DOHH2 (cell line): ENCODE measurements at regions not wholly inside any gene's neighbourhood (a gene's known extent, or its start where the extent isn't known, plus 50 kb on each side); places are given as distances from the start of the nearest gene placed in this dataset.

ENCODE experiments used
- H3F3A ChIP-seq: fragments of 200-600 bp; sonication (generic), shearing (Covaris generic); 2 replicates; pipeline ENCODE4 v1.6.0; 2016; ENCODE audit warnings: antibody characterized with exemption, mild to moderate bottlenecking; ENCODE audit not compliant: control insufficient read depth, insufficient read depth
- H3K27ac ChIP-seq: fragments of 200-600 bp; sonication (generic); 2 replicates; pipeline ENCODE4 v1.5.1; 2014; ENCODE audit warnings: low read depth, mild to moderate bottlenecking, low read length, moderate library complexity
- H3K27me3 ChIP-seq: fragments of 200-600 bp; sonication (generic); 2 replicates; pipeline ENCODE4 v1.6.1; 2014; ENCODE audit warnings: mild to moderate bottlenecking, low read length, mixed read lengths; ENCODE audit not compliant: control insufficient read depth
- H3K36me3 ChIP-seq: fragments of 200-600 bp; sonication (generic); 2 replicates; pipeline ENCODE4 v1.6.1; 2014; ENCODE audit warnings: mild to moderate bottlenecking, low read length, moderate library complexity, mixed read lengths; ENCODE audit not compliant: control insufficient read depth
- H3K4me1 ChIP-seq: fragments of 200-600 bp; sonication (generic); 2 replicates; pipeline ENCODE4 v1.6.1; 2014; ENCODE audit warnings: mild to moderate bottlenecking, low read length, mixed read lengths; ENCODE audit not compliant: control insufficient read depth
- H3K4me2 ChIP-seq: fragments of 200-600 bp; sonication (generic); 2 replicates; pipeline ENCODE4 v1.6.0; 2014; ENCODE audit warnings: mild to moderate bottlenecking, low read length, moderate library complexity
- H3K4me3 ChIP-seq: fragments of 200-600 bp; sonication (generic); 2 replicates; pipeline ENCODE4 v1.5.1; 2014; ENCODE audit warnings: mild to moderate bottlenecking, low read length, mixed read lengths
- H3K79me2 ChIP-seq: fragments of 200-600 bp; sonication (generic); 2 replicates; pipeline ENCODE4 v1.6.1; 2014; ENCODE audit warnings: mild to moderate bottlenecking, low read length, mixed read lengths; ENCODE audit not compliant: control insufficient read depth
- H3K9me2 ChIP-seq: fragments of 200-600 bp; sonication (generic); replicated peaks from 2 replicates; pipeline ENCODE4 v1.6.1; 2014; ENCODE audit warnings: mild to moderate bottlenecking, low read length, mixed read lengths; ENCODE audit not compliant: control insufficient read depth
- H3K9me3 ChIP-seq: fragments of 200-600 bp; sonication (generic); 2 replicates; pipeline ENCODE4 v1.6.1; 2014; ENCODE audit warnings: antibody characterized with exemption, low read length, mixed read lengths; ENCODE audit not compliant: control insufficient read depth, insufficient read depth
- H4K20me1 ChIP-seq: fragments of 200-600 bp; sonication (generic); 2 replicates; pipeline ENCODE4 v1.6.0; 2014; ENCODE audit warnings: low read depth, mild to moderate bottlenecking, antibody characterized with exemption, low read length, moderate library complexity; ENCODE audit not compliant: control insufficient read depth, insufficient read depth
- EZH2phosphoT487 ChIP-seq: fragments of 200-600 bp; sonication (generic); IDR thresholded peaks from 2 replicates; pipeline ENCODE4 v1.6.1; 2017; ENCODE audit warnings: borderline replicate concordance, mild to moderate bottlenecking, antibody characterized with exemption, low read length, moderate library complexity, mixed read lengths
- TF ChIP-seq, protein P1 (sequence below): fragments of 200-600 bp; sonication (generic); IDR thresholded peaks from one replicate; pipeline ENCODE4 v1.5.1; 2014; ENCODE audit warnings: antibody characterized with exemption, mild to moderate bottlenecking, low read depth, low read length; ENCODE audit not compliant: poor library complexity, severe bottlenecking

DNA sequence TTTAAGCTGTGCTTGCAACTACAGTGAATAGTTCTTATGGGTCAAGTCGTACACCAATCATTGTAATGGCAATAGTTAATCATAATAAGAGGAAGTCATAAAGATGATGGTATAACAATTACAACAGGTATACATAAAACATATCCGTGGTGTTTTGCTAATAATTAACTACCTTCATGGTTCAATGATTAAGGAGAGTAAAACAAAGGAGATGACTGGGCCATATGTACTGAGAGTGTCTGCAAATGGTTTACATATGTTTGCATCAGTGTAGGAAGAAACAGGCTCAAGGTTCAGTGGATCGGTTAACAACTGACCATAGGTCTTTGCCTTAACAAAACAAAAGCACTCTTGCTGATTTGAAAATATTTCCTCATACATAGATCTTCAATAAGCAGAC is 253.0 kb downstream of the COX7B2 start:
- H3K36me3 ChIP-seq = no peaks in the 10 kb centered on the region
- no peak for TF ChIP-seq EZH2phosphoT487
- TF ChIP-seq, protein P1, sequence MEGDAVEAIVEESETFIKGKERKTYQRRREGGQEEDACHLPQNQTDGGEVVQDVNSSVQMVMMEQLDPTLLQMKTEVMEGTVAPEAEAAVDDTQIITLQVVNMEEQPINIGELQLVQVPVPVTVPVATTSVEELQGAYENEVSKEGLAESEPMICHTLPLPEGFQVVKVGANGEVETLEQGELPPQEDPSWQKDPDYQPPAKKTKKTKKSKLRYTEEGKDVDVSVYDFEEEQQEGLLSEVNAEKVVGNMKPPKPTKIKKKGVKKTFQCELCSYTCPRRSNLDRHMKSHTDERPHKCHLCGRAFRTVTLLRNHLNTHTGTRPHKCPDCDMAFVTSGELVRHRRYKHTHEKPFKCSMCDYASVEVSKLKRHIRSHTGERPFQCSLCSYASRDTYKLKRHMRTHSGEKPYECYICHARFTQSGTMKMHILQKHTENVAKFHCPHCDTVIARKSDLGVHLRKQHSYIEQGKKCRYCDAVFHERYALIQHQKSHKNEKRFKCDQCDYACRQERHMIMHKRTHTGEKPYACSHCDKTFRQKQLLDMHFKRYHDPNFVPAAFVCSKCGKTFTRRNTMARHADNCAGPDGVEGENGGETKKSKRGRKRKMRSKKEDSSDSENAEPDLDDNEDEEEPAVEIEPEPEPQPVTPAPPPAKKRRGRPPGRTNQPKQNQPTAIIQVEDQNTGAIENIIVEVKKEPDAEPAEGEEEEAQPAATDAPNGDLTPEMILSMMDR = no peak
- H3K4me1 ChIP-seq = no peaks in the 10 kb centered on the region

DNA sequence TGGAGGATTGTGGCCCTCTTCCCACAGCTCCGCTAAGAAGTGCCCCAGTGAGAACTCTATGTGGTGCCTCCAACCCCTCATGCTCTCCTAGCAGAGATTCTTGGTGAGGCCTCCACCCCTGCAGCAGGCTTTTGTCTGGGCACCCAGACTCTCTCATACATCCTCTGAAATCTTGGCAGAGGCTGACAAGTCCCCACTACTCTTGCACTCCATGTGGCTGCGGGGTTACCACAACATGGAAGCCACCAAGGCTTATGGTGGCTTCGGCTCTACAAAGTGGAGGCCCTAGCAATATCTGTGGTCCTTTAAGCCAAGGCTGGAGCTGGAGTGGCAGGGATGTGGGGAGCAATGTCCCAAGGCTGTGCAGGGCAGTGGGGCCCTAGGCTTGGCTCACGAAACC is 255.2 kb downstream of the COX7B2 start:
- Histone ChIP-seq H3K4me1 (no peaks in the 10 kb centered on the region), H3K27me3 (no peaks in the 10 kb centered on the region), H3K9me2 (no peaks in the 10 kb centered on the region), H3K9me3 (no peaks in the 10 kb centered on the region), H3K36me3 (no peaks in the 10 kb centered on the region), H3K4me2 (no peak overlapping the region), H3F3A (no peaks in the 10 kb centered on the region), H3K4me3 (no peak overlapping the region), H3K27ac (no peak overlapping the region), H4K20me1 (no peaks in the 10 kb centered on the region), H3K79me2 (no peaks in the 10 kb centered on the region)
- TF ChIP-seq, protein P1 = no peak
- TF ChIP-seq EZH2phosphoT487 = no peak

More for the DNA sequence above, 253.0 kb downstream of the COX7B2 start:
- H3F3A ChIP-seq = no peaks in the 10 kb centered on the region
- H3K4me3 ChIP-seq = no peak overlapping the region
- no peak overlapping the region for H3K4me2 ChIP-seq
- no peaks in the 10 kb centered on the region for H3K9me3 ChIP-seq
- H3K79me2 ChIP-seq = no peaks in the 10 kb centered on the region
- no peaks in the 10 kb centered on the region for H4K20me1 ChIP-seq
- no peaks in the 10 kb centered on the region for H3K27me3 ChIP-seq
- no peak overlapping the region for H3K27ac ChIP-seq
- no peaks in the 10 kb centered on the region for H3K9me2 ChIP-seq

DNA sequence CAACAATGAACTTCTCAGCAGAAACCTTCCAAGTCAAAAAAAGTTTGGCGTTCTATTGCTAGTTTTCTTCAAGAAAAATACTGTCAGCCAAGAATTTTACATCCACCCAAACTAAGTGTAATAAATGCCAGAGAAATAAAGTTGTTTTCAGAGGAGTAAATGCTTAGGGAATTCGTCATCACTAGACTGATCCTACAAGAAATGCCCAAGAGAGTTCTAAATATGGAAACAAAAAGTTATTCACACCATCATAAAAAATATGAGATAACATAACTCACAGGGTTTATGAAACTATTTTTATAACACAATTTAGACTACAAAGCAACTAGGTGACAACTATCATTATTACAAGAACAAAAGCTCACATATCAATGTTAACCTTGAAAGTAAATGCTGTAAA is 259.5 kb upstream of the GABRA2 start:
- Histone ChIP-seq H3K9me3 (no peaks in the 10 kb centered on the region), H3K27me3 (no peaks in the 10 kb centered on the region), H3K9me2 (no peaks in the 10 kb centered on the region), H3K4me1 (no peaks in the 10 kb centered on the region), H4K20me1 (no peaks in the 10 kb centered on the region), H3K79me2 (no peaks in the 10 kb centered on the region), H3K27ac (no peak overlapping the region), H3K4me2 (no peak overlapping the region), H3F3A (no peaks in the 10 kb centered on the region), H3K4me3 (no peak overlapping the region), H3K36me3 (no peaks in the 10 kb centered on the region)
- TF ChIP-seq, protein P1 = no peak
